ENCODE measurements at regions not wholly inside any gene's neighbourhood (a gene's known extent, or its start where the extent isn't known, plus 50 kb on each side); places are given as distances from the start of the nearest gene placed in this dataset.
"Not testable (repeated sequence)": the region's sequence is repeated elsewhere in the genome, so short reads cannot be mapped to it uniquely, and the experiment has no call there.

- TF ChIP-seq CTCF, POLR2A (IDR thresholded peaks at IDR 0.05): not testable (repeated sequence)
Measured at GRCh38 chr6:167234576-167234975, 56.5 kb upstream of the UNC93A start.
